ENCODE measurements at regions not wholly inside any gene's neighbourhood (a gene's known extent, or its start where the extent isn't known, plus 50 kb on each side); places are given as distances from the start of the nearest gene placed in this dataset.

- no peak for TF ChIP-seq CTCF (IDR thresholded peaks at IDR 0.05)
- TF ChIP-seq POLR2A (IDR thresholded peaks at IDR 0.05): no peak
These were observed 269.4 kb upstream of the LRATD1 start for GRCh38 chr2:14363137-14363536.

All from right lobe of liver (tissue), 4 donors.